Prostate gland (tissue), 2 donors: ENCODE measurements at regions not wholly inside any gene's neighbourhood (a gene's known extent, or its start where the extent isn't known, plus 50 kb on each side); places are given as distances from the start of the nearest gene placed in this dataset.

ENCODE experiments used
- CTCF ChIP-seq, 4 experiments: fragments of 200-600 bp in 2 of 4; fragments of 450-650 bp in 2 of 4; sonication (generic) in 2 of 4; IDR thresholded peaks; 1 replicate in 3 of 4; 2 replicates in 1 of 4; pipeline ENCODE4 v1.5.1; 2016 to 2019; ENCODE audit warnings: antibody characterized with exemption in 4 of 4, mild to moderate bottlenecking in 2 of 4, moderate library complexity in 2 of 4
- POLR2A ChIP-seq: fragments of 450-650 bp; IDR thresholded peaks from one replicate; pipeline ENCODE4 v1.6.1; 2016; ENCODE audit warnings: antibody characterized with exemption, mild to moderate bottlenecking
- POLR2AphosphoS5 ChIP-seq: sonication (generic); formaldehyde crosslinking; IDR thresholded peaks from one replicate; pipeline ENCODE4 v1.6.1; 2017; ENCODE audit warnings: antibody characterized with exemption

GRCh38 chr11:29127461-29127860, 889.4 kb downstream of the KCNA4 start:
- TF ChIP-seq POLR2A (no peak), CTCF (IDR thresholded peaks at IDR 0.05) (no peak), POLR2AphosphoS5 (no peak)
